GM18868 (cell line): ENCODE measurements at regions not wholly inside any gene's neighbourhood (a gene's known extent, or its start where the extent isn't known, plus 50 kb on each side); places are given as distances from the start of the nearest gene placed in this dataset.
"Not testable (repeated sequence)": the region's sequence is repeated elsewhere in the genome, so short reads cannot be mapped to it uniquely, and the experiment has no call there.

ENCODE experiments used
- ATAC-seq: cut with Tn5 transposase; IDR thresholded peaks from one replicate; pipeline ENCODE4 v1.9.1; 2021; ENCODE audit warnings: mild to moderate bottlenecking, moderate library complexity; ENCODE audit not compliant: unreplicated experiment

- no peak for ATAC-seq
Measured at GRCh38 chr10:20415684-20416083, 481.4 kb downstream of the NEBL start.

DNA sequence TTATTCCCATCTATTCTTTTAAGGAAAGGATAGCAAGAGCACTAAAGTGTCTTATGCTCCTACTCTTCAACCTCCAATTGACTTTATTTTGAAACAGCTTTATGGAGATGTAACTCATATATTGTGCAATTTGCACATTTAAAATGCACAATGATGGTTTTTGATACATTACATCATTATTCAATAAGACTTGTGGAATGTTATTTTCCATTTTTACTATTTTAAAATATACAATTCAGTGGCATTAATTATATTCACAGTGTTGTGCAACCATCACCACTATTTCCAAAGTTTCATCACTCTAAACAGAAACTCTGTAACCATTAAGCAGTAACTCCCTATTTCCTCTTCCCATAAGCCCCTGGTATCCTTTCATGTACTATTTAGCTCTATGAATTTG lies 489.8 kb downstream of the NEBL start:
- no peak for ATAC-seq

DNA sequence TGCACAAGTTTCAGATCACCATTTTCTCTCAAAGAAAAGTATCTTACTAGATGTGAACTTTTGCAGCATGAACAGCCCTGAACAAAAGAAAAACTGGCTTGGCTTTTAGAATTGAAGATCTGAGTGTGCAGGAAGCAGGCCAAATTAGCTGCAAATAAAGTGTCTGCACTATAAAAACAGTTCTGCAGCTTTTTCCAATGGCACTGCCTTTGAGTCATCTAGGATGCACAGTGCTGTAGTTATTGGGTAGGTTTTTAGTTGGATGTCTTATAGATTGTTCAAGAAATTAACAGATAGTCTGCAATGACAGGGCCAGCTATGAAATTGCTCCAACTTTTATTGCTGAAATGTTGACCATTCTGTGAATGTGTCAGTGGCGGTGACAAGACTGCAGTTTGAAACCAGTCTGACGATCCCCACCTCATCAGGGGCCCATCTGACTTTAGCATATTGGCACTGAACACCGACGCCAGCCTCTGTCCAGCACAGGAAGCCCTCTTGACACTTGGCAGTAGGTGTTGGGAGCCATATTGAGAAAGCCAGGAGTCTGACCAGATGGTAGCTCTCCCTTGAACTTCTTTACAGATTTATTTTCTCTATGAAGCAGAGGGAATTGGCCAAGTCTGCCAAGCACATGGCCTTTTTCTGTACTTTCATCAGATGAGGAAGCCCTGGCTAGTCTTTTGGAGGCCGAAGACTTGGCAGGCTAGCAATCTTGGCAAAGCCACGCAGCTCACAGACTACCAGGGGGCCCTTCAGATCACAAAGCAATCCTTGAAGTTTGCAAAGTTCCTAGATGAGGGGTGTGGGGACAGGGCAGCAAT lies 490.6 kb downstream of the NEBL start:
- no peak for ATAC-seq

DNA sequence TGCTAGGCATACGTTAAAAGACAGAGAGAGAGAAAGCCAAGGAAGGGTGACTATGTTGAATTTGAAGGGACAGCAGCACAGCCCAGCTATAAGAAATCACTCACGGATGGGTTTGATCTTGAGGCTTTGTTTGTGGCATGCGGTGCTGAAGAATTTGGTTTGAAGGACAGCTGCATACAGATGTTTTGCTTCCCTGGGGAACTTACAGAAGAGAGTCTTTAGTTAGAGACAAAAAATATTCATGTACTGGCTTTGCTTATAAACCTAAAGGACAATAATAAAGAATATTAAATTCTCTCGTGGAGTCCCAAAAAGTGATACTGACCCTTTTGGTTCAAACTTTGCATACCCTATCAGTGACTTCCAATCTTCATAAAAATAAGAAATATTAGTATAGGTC lies 491.4 kb downstream of the NEBL start:
- no peak for ATAC-seq

DNA sequence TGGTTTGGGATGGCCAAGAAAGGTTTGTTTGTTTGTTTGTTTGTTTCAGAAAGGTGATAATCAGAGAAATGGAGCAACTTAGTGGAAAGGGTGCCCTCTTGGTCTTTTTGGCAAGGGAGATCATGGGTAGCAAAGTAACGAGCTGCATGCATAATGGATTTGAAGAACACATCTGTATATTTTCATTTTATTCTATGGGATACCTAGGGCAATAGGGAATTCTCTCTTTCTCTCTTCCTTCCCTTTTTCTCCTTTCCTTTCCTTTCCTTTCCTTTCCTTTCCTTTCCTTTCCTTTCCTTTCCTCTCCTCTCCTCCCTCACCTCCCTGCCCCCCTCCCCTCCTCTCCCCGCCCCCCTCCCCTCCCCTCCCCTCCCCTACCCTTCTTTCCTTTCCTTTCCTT lies 492.1 kb downstream of the NEBL start:
- no peak for ATAC-seq

DNA sequence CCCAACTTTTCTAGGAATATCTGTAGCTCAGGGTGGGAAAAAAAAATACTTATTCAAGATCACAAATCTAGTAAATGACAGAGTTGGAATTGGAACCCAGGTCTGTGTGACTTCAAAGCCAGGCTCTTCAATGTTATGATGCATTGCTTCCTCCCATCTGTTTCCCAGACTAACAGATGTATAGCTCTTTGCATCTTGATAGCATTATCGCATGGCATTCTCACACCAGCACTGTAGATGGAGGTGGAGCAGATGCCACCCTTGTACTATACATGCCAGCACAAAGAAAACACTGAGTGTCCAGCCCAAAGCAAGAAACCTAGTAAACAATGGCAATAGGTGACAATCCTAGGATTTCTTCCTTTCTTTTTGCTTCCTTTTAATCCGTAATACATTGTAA lies 497.3 kb downstream of the NEBL start:
- no peak for ATAC-seq

- ATAC-seq: no peak
Measured at GRCh38 chr10:20396701-20397100, 500.4 kb downstream of the NEBL start.

- ATAC-seq: no peak
Measured at GRCh38 chr10:20396205-20396604, 500.9 kb downstream of the NEBL start.

- ATAC-seq: no peak
Measured at GRCh38 chr10:20391629-20392028, 505.5 kb downstream of the NEBL start.

- ATAC-seq: no peak
Measured at GRCh38 chr10:20381761-20382160, 515.4 kb downstream of the NEBL start.

DNA sequence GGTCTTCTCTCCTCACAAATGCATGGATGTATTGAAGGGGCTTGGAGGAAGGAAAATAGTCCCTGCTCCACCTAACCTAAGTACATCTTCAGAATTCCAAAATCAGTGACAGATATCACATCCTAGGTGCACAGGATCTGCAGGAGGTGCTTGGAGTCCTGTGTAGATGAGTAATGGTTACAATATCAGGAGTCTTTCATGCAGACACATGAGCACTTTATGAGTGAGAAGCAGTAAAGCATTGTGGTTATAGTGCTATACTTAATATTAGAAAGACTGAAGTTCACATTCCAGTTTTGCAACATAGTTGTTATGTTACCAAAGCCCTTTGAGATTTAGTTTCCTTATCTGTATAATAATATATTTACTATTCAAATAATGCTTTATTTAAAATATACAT lies 516.7 kb downstream of the NEBL start:
- ATAC-seq: no peak

GRCh38 chr10:20372748-20373147 lies 524.4 kb downstream of the NEBL start:
- no peak for ATAC-seq

DNA sequence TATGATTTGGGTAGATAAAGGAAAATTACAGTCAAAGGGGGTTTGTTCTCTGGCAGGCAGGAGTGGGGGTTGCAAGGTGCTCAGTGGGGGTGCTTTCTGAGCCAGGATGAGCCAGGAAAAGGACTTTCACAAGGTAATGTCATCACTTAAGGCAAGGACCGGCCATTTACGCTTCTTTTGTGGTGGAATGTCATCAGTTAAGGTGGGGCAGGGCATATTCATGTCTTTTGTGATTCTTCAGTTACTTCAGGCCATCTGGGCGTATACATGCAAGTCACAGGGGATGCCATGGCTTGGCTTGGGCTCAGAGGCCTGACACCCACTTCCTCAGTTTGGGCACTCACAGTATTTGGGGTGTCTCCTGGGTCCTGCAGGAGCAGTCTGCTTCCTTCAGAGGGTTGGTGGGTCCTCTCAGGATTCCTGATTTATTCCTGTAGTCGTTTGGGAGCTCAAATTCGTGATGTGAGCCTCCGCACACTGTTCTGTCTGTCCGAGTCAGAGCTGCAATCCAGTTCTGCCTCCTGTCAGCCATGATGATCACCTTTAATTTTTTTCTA lies 526.1 kb downstream of the NEBL start:
- ATAC-seq: not testable (repeated sequence)

DNA sequence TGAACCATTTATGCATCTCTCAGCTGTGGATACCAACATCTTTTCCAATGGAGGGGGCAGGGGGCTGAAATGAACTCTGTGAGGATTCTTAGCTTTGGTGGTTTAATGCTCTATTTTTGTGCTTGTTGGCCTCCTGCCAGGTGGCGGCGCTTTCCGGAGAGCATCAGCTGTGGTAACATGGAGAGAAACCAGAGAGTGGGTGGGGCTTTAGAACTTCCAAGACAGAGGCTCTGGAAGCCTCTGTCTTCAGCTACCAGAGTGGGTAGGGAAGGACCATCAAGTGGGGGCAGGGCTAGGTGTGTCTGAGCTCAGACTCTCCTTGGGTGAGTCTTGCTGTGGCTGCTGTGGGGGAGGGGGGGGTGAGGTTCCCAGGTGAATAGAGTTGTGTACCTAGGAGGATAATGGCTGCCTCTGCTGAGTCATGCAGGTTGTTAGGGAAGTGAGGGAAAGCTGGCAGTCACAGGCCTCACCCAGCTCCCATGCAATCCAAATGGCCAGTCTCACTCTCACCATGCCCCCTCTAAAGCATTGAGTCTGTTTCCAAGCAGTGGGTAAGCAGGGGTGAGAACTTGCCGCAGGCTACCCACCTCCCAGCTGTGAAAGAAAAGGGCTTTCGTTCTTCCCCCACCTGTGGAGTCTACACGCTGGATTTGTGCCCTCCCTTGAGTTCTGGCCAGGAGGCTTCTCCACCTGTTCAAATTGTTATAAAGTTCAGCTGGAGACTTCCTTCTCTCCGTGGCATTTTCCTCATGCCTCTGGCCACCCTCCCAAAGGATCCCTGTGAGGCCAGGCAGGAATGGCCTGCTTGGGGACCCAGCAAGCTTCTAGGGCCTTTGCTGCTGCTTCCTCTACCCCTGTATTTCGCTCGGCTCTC lies 527.0 kb downstream of the NEBL start:
- no peak for ATAC-seq

DNA sequence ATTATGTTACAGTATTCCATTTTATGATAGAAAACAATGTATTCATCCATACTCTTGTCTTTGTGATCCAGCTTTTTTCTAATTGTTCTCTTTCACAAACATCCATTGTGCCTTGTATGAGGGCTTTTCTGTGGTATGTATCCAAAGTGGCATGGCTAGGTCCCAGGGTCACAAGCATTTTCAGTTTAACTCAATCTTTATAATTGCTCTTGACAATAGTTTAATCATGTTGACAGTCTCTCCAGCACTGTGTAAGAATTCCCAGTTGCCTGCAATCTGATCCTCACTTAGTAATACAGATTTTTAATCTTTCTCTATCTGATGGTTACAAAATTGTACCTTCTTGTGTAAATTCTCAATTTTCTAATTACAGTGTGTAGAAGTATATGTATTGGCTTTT lies 533.4 kb downstream of the NEBL start:
- no peak for ATAC-seq

DNA sequence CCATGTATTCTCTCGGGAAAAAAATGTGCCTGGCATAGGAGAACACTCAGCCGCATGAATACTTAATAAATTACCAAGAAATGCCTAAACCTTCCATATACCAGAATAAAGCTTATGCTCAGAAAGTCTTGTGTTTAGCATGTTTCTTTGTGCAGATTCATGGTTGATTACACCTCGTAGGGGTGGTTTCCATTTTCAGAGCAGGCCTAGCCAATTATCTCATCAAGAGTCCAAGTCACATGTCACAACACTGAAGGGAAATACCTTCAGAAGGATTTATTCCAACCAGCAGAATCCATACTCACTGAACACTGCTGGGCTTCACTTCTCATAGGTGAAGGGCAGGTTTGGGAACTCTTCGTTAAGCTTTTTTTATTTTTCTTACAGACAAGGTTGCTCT lies 539.7 kb downstream of the PLXDC2 start:
- no peak for ATAC-seq

GRCh38 chr10:20355011-20355410 lies 538.8 kb downstream of the PLXDC2 start:
- ATAC-seq: no peak

GRCh38 chr10:20354166-20354565 lies 537.9 kb downstream of the PLXDC2 start:
- ATAC-seq: no peak

GRCh38 chr10:20350509-20350908 lies 534.3 kb downstream of the PLXDC2 start:
- no peak for ATAC-seq

DNA sequence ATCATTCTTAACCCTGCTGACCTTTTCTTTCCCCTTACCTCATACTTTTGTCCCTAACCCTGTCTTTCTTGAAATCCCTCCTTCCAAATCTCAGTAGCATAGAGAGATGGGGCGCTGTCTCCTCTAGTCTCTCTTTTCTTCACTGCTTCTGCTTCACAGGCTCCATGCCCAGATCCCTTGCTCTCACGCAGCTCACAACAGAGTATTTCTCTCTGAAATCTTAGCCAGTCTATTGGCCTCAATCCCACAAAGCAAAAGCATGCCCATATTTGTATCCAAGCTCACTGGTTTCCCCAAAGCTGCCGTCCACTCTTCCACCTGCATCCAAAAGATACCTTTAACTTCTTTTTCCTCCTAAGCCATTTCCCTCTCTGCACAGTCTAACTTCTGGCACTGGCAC lies 526.8 kb downstream of the PLXDC2 start:
- ATAC-seq: no peak
